ENCODE measurements at regions not wholly inside any gene's neighbourhood (a gene's known extent, or its start where the extent isn't known, plus 50 kb on each side); places are given as distances from the start of the nearest gene placed in this dataset.

DNA sequence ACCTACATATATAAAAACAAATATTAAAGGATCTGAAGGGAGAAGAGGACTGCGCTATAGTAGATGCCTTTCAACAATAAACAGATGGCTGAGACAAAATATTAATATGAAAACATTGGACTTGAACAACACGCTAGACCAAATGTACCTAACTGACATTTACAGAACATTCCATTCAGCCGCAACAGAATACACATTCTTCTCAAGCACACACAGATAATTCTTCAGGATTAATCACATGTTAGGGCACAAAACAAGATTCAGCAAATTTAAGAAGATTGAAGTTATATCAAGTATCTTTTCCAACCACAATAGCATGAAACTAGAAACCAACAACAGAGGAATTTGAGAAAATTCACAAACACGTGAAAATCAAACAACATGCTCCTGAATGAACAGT lies 741.4 kb downstream of the ADGRL2 start:
- TF ChIP-seq, protein P1, sequence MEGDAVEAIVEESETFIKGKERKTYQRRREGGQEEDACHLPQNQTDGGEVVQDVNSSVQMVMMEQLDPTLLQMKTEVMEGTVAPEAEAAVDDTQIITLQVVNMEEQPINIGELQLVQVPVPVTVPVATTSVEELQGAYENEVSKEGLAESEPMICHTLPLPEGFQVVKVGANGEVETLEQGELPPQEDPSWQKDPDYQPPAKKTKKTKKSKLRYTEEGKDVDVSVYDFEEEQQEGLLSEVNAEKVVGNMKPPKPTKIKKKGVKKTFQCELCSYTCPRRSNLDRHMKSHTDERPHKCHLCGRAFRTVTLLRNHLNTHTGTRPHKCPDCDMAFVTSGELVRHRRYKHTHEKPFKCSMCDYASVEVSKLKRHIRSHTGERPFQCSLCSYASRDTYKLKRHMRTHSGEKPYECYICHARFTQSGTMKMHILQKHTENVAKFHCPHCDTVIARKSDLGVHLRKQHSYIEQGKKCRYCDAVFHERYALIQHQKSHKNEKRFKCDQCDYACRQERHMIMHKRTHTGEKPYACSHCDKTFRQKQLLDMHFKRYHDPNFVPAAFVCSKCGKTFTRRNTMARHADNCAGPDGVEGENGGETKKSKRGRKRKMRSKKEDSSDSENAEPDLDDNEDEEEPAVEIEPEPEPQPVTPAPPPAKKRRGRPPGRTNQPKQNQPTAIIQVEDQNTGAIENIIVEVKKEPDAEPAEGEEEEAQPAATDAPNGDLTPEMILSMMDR (IDR thresholded peaks at IDR 0.05; ENCODE audit: low read depth, low read length) = no peak
- TF ChIP-seq POLR2A (IDR thresholded peaks at IDR 0.05; ENCODE audit: extremely low read depth, insufficient read length) = no peak
- TF ChIP-seq, protein P2, sequence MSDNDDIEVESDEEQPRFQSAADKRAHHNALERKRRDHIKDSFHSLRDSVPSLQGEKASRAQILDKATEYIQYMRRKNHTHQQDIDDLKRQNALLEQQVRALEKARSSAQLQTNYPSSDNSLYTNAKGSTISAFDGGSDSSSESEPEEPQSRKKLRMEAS (IDR thresholded peaks at IDR 0.05; ENCODE audit: low read depth, low read length) = no peak

Data from NB4 (cell line).